ENCODE measurements at regions not wholly inside any gene's neighbourhood (a gene's known extent, or its start where the extent isn't known, plus 50 kb on each side); places are given as distances from the start of the nearest gene placed in this dataset.

DNA sequence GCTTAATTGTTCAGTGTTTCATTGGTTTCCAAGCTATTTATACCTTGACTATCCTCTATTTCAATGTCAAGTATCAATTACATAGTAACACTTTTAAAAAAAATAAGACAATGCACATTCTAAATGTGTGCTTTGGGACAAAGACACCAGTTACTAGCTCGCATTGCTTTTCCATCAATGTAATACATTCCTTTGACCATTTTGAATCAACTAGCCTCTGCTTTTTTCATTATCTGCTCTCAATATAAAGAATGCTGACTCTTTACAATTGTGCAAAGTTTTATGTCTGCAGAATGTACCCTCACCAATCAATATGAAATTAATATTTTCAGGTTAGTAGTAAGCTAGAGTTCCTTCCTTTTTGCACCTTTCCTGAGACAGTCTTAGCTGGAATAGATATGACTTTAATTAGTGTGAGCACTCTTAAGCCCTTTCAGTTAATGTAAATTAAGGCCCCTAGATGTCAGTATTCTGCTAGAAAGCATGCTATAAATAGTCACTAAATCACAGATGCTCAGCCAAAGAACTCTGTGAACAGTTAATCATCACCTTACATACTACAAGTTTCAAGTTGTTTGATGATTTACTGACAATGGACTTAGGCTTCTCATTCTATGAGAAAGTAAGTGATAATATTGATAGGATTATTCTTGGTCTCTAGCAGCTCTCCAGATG, 413.6 kb downstream of the PTH2R start:
- TF ChIP-seq RNF2 (IDR thresholded peaks at IDR 0.05; ENCODE audit: borderline replicate concordance, low read depth, low read length, missing control alignments, poor library complexity, severe bottlenecking) (no peak), NRF1 (IDR thresholded peaks at IDR 0.05; ENCODE audit: low read depth, low read length) (no peak), RAD21 (IDR thresholded peaks at IDR 0.05 in 1 of 2, conservative IDR thresholded peaks at IDR 0.05 in 1 of 2; ENCODE audit: low read depth in 2 of 2, low read length in 2 of 2) (peak; percentile 71 to 75)
- TF ChIP-seq, protein P1, sequence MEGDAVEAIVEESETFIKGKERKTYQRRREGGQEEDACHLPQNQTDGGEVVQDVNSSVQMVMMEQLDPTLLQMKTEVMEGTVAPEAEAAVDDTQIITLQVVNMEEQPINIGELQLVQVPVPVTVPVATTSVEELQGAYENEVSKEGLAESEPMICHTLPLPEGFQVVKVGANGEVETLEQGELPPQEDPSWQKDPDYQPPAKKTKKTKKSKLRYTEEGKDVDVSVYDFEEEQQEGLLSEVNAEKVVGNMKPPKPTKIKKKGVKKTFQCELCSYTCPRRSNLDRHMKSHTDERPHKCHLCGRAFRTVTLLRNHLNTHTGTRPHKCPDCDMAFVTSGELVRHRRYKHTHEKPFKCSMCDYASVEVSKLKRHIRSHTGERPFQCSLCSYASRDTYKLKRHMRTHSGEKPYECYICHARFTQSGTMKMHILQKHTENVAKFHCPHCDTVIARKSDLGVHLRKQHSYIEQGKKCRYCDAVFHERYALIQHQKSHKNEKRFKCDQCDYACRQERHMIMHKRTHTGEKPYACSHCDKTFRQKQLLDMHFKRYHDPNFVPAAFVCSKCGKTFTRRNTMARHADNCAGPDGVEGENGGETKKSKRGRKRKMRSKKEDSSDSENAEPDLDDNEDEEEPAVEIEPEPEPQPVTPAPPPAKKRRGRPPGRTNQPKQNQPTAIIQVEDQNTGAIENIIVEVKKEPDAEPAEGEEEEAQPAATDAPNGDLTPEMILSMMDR (IDR thresholded peaks at IDR 0.05; ENCODE audit: control extremely low read depth in 1 of 3, insufficient read depth in 1 of 3, low read depth in 1 of 3, low read length in 3 of 3) = peak in 2 of 3 experiments; percentile 16 to 41; a peak in 2 of 4 replicates
- Histone ChIP-seq H3K4me3 (ENCODE audit: extremely low read depth in 1 of 4, insufficient read depth in 2 of 4, low read depth in 3 of 4, low read length in 4 of 4) (no peak overlapping the region), H3K9ac (replicated peaks in 1 of 4; ENCODE audit: extremely low read depth in 1 of 4, low read depth in 3 of 4, low read length in 3 of 4) (no peak overlapping the region), H3K4ac (replicated peaks; ENCODE audit: insufficient read length, low read depth, low read length) (no peak overlapping the region), H3K56ac (replicated peaks; ENCODE audit: insufficient read length, low read depth, low read length) (no peak overlapping the region), H2BK5ac (ENCODE audit: low read depth, low read length) (no peak overlapping the region), H3K14ac (ENCODE audit: insufficient read length) (no peak overlapping the region), H3K27ac (ENCODE audit: low read depth, low read length) (no peak overlapping the region), H3K18ac (ENCODE audit: extremely low read depth, low read length) (no peak overlapping the region), H2AFZ (ENCODE audit: low read length) (no peak overlapping the region), H3K36me3 (ENCODE audit: control insufficient read depth in 2 of 4, insufficient read depth in 4 of 4, low read length in 3 of 4) (no peaks in the 10 kb centered on the region), H4K20me1 (replicated peaks in 1 of 2; ENCODE audit: control insufficient read depth in 1 of 2, insufficient read depth in 2 of 2, low read length in 2 of 2) (no peaks in the 10 kb centered on the region), H3K23ac (ENCODE audit: insufficient read length) (no peak overlapping the region), H3K27me3 (replicated peaks in 1 of 4; ENCODE audit: control insufficient read depth in 3 of 4, extremely low read depth in 1 of 4, insufficient read depth in 3 of 4, low read length in 3 of 4) (no peaks in the 10 kb centered on the region), H2BK15ac (ENCODE audit: low read length) (no peak overlapping the region), H2AK5ac (ENCODE audit: low read depth, low read length) (no peak overlapping the region), H3K23me2 (ENCODE audit: low read depth, low read length) (no peaks in the 10 kb centered on the region), H4K5ac (ENCODE audit: insufficient read length, low read depth, low read length) (no peak overlapping the region), H4K8ac (ENCODE audit: extremely low read depth, insufficient read depth, low read length) (no peak overlapping the region), H3K4me1 (replicated peaks in 1 of 4; ENCODE audit: control insufficient read depth in 3 of 4, insufficient read depth in 4 of 4, low read length in 3 of 4) (no peaks in the 10 kb centered on the region), H3K79me1 (ENCODE audit: low read depth, low read length) (no peaks in the 10 kb centered on the region), H3K4me2 (ENCODE audit: insufficient read depth in 1 of 2, low read depth in 2 of 2, low read length in 2 of 2) (no peak overlapping the region), H2BK12ac (ENCODE audit: low read depth, low read length) (no peak overlapping the region), H3K9me3 (ENCODE audit: insufficient read depth in 2 of 2, low read depth in 1 of 2, low read length in 1 of 2) (no peaks in the 10 kb centered on the region), H2BK120ac (replicated peaks; ENCODE audit: low read depth, low read length) (no peak overlapping the region), H2BK20ac (ENCODE audit: low read length) (no peak overlapping the region), H3K79me2 (ENCODE audit: control insufficient read depth in 1 of 2, insufficient read depth in 2 of 2, low read length in 2 of 2) (no peaks in the 10 kb centered on the region), H4K91ac (replicated peaks; ENCODE audit: insufficient read length, low read length) (no peak overlapping the region)
- no peak for DNase-seq (ENCODE audit: low read depth in 1 of 2, low spot score in 2 of 2)
- POLR2A ChIA-PET (ENCODE audit: partially characterized antibody) = no interaction called here
- 81% methylated on average over 1 of the region's 1 CpG; no CpG with 5 or more reads in 1 of the 2 experiments for WGBS, 2 experiments (ENCODE audit: extremely low coverage in 1 of 2, insufficient coverage in 1 of 2, insufficient read length in 1 of 2, insufficient replicate concordance in 2 of 2, low coverage in 1 of 2, low lambda C conversion rate in 2 of 2, missing lambda C conversion rate in 1 of 2)
- CTCF ChIA-PET (ENCODE audit: partially characterized antibody) = interaction anchor here (0.7 to 2.0 kb wide), 16 partner anchors 9 to 1445 kb away, joined by 3 to 18 read pairs (median 4); no protein-coding TSS in a partner anchor
- peak; percentile 19 for FAIRE-seq
